SK-MEL-5 (cell line): ENCODE measurements at regions not wholly inside any gene's neighbourhood (a gene's known extent, or its start where the extent isn't known, plus 50 kb on each side); places are given as distances from the start of the nearest gene placed in this dataset.

Experiments
- DNase-seq: peaks from one replicate; pipeline ENCODE4 v3.0.0-alpha.2; 2016; ENCODE audit warnings: low read depth, low spot score
- in situ Hi-C: cut with HindIII; loops from 2 replicates; pipeline ENCODE4 v1.10.0; 2016; ENCODE audit warnings: low sequenced_read_pairs, high pct_unique_total_duplicates, low pct_unique_long_range_greater_than_20kb

GRCh38 chr11:19511413-19512183, 201.0 kb upstream of the NAV2 start:
- DNase-seq, result no peak
- in situ Hi-C loops, result no loop called here

DNA sequence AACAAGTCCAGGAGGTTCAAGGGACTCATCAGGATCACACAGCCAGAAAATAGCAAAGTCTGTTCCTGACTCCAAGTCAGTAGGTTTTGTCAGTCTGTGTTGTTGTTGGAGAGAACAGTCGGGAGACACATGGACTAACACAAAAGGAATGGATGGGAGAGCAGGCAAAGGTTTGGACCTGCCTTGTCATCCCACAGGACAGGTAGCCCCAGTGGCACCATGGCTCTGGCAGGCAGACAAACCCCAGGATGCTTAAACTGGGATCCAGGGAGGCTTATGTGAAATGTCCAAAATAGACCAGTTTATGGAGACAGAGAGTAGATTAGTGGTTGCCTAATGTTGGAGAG, 201.6 kb upstream of the NAV2 start:
- in situ Hi-C loops, result no loop called here
- DNase-seq, result no peak

DNA sequence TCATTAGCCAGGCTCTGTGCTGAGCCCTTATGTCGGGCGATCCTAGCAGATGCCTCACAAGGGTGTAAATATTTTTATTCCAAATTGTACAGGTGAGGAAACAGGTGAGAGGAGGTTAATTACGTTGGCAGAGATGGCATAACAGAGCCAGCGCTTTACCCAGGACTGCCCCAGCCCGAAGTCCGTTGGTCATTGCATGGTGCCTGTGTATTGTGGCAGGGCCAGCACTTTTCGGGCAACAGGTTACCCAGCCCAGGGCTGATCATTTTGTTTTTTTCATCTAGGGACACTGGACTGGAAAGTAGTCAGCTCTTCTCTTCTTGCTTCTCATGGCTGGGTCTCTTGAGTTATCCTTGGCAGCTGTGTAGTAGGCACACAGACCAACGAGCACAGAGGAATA, 202.2 kb upstream of the NAV2 start:
- DNase-seq, result no peak
- in situ Hi-C loops, result no loop called here

DNA sequence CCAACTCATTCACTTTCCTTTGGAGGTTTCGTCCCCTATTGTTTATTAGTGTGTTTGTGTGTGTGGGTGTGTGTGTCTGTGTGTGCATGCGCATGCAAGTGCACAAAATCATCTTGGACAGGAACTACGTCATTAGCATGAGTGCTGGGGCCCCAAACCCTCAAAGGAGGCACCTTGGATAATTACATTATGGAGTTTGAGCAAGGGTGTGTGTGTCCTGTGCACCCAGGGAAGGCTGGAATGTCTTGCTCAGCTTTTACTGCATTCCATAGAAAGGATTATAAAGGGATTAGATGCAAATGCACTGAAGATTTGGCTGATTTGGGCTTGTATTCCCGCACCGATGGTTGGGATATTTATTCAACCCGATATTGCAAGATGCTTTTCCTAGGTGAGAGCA, 203.4 kb upstream of the NAV2 start:
- in situ Hi-C loops, result no loop called here
- no peak for DNase-seq

GRCh38 chr11:19508165-19508564, 204.5 kb upstream of the NAV2 start:
- in situ Hi-C loops, result no loop called here
- no peak for DNase-seq

- in situ Hi-C loops, result no loop called here
- DNase-seq, result no peak
Measured at GRCh38 chr11:19506816-19507486, 205.7 kb upstream of the NAV2 start.

DNA sequence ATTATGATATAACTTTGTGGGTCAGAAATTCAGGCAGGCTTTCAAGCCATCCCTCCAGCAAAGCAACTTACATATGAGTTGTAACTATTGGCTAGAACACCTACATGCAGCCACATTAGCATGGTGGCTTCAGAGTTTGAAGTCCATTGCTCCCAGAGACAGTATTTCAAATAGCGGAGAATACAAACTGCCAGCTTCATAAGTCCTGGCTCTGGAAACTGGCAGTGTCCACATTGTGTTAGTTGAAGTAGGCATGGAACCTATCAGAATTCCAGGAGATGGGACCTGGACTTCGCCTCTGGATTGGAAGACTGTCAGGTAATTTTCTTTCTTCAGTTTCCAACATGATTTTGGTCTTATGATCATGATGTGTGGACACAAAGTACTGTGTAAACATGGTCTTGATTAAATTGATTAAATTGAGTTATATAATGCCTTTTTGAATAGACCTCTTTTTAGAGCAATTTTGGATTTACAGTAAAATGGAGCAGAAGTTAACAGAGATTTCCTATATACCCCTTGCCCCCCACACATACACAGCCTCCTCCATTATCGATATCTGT, 209.9 kb upstream of the NAV2 start:
- no peak for DNase-seq

GRCh38 chr11:19501631-19502030, 211.0 kb upstream of the NAV2 start:
- in situ Hi-C loops, result no loop called here
- DNase-seq, result no peak

More for the DNA sequence above, 209.9 kb upstream of the NAV2 start:
- in situ Hi-C loops, result no loop called here

GRCh38 chr11:19499999-19500398, 212.6 kb upstream of the NAV2 start:
- in situ Hi-C loops, result no loop called here
- DNase-seq, result no peak

- in situ Hi-C loops, result no loop called here
- no peak for DNase-seq
Measured at GRCh38 chr11:19499026-19499669, 213.5 kb upstream of the NAV2 start.

GRCh38 chr11:19493446-19494213, 219.0 kb upstream of the NAV2 start:
- in situ Hi-C loops, result no loop called here
- no peak for DNase-seq

DNA sequence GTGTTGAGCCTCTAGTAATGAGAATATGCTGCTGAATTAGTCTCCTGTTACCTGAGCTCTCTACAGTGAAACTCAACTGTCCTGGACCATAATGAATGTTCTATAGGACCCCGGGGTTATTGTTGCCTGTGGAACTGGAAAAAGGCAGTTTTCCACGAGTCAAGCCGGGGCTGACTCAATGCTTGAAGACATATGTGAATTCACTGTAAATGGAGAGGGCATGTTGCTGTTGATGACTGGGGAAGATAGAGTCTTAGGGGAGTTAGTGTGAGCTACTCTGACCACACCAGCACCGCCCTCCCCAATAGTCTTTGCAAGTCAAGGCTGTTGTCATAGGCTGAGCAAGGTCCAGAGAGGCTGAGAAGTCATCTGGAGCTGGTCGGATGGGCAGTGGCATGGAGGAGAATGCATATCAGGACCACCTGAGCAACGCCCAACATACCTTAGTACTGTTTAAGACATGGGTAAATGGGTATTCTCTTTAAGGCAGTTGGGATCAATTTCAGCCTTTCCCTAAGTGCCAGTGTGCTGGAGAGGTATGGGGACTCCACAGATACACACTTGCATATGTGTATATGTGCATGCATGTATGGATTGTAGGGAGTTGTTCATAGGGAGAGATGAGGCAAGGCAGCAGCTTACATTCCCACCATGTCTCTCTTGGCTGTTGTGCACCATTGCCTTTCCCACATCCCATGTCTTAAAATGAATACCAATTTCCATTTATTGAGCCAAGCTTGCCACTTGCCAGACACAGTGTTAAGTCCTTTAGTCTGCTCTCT, 230.1 kb upstream of the NAV2 start:
- in situ Hi-C loops, result no loop called here
- DNase-seq, result no peak

GRCh38 chr11:19480540-19480939, 232.1 kb upstream of the NAV2 start:
- DNase-seq, result no peak
- in situ Hi-C loops, result no loop called here

- in situ Hi-C loops, result no loop called here
Measured at GRCh38 chr11:19478891-19479290, 233.7 kb upstream of the NAV2 start.

GRCh38 chr11:19474954-19475721, 234.4 kb upstream of the E2F8 start:
- in situ Hi-C loops, result no loop called here
- DNase-seq, result peak; percentile 91

More at GRCh38 chr11:19478891-19479290, 233.7 kb upstream of the NAV2 start:
- no peak for DNase-seq

DNA sequence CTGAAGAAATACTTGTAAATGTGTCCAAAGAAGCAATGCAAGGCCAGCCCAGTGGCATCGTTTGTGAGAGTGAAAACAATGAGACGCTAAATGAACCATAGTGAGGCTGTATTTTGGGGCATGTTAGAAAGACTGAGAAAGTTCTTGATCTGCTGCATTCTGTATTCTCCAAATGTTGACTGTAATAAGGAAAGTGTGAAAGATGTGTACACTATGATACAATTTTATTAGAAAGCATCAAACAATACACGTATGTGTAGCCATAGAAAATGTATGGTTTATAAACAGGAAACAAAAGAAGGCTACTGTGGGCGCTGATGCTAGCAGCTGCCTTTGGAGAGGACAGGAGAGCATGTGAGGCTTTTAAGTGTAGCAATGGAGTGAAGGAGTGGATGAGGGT, 233.5 kb upstream of the E2F8 start:
- in situ Hi-C loops, result no loop called here
- no peak for DNase-seq

DNA sequence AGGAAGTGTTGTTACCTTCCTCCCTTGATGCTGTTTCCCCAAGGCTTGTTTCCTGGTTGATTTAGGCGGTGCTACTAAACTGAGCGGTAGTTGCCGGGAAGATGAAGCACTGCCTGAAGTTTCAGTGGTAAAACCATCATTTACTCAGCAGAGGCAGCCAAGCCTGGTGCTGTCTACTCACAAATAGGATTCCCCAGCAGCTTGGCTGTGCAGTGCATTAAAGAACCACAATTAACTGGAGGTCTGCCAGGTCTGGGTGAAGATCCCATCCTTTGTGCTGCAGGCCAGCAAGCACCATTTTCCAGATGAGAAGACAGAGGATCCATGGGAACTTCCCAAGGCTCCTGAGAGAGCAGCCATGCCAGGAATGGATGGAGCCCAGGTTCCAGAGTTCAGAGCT, 231.9 kb upstream of the E2F8 start:
- no peak for DNase-seq
- in situ Hi-C loops, result no loop called here
